KMS-11 (cell line): ENCODE measurements at regions not wholly inside any gene's neighbourhood (a gene's known extent, or its start where the extent isn't known, plus 50 kb on each side); places are given as distances from the start of the nearest gene placed in this dataset.
A peak's percentile ranks its signal among the peaks of the same experiment; 100 is the strongest.

ENCODE experiments used
- H2AFZ ChIP-seq: fragments of 200-600 bp; sonication (generic); 2 replicates; pipeline ENCODE4 v1.6.1; 2016; ENCODE audit warnings: antibody characterized with exemption, mixed run types, low read depth
- H3K27ac ChIP-seq: fragments of 200-600 bp; sonication (generic); 2 replicates; pipeline ENCODE4 v1.6.1; 2016; ENCODE audit warnings: mild to moderate bottlenecking, mixed run types
- H3K27me3 ChIP-seq: fragments of 200-600 bp; sonication (generic); 2 replicates; pipeline ENCODE4 v1.6.1; 2017; ENCODE audit warnings: mild to moderate bottlenecking, low read depth, mixed run types, moderate library complexity; ENCODE audit not compliant: insufficient read depth
- H3K36me3 ChIP-seq: fragments of 200-600 bp; sonication (generic); 2 replicates; pipeline ENCODE4 v1.6.1; 2017; ENCODE audit warnings: mild to moderate bottlenecking, mixed run types; ENCODE audit not compliant: insufficient read depth
- H3K4me1 ChIP-seq: fragments of 200-600 bp; sonication (generic); 2 replicates; pipeline ENCODE4 v1.6.1; 2016; ENCODE audit warnings: mild to moderate bottlenecking, low read depth, mixed run types; ENCODE audit not compliant: poor library complexity, severe bottlenecking
- H3K4me2 ChIP-seq: fragments of 200-600 bp; sonication (generic); 2 replicates; pipeline ENCODE4 v1.7.0; 2016; ENCODE audit warnings: mild to moderate bottlenecking, mixed run types
- H3K4me3 ChIP-seq: fragments of 200-600 bp; sonication (generic); IDR thresholded peaks from 2 replicates; pipeline ENCODE4 v1.6.1; 2017; ENCODE audit warnings: low read depth, low read length, mixed read lengths; ENCODE audit not compliant: insufficient read depth
- H3K79me2 ChIP-seq: fragments of 200-600 bp; sonication (generic); 2 replicates; pipeline ENCODE4 v1.6.1; 2016; ENCODE audit warnings: low read depth, mixed run types; ENCODE audit not compliant: insufficient read depth
- H3K9ac ChIP-seq: fragments of 200-600 bp; sonication (generic); 2 replicates; pipeline ENCODE4 v1.6.1; 2016; ENCODE audit warnings: mild to moderate bottlenecking, mixed run types
- H4K20me1 ChIP-seq: fragments of 200-600 bp; sonication (generic); 2 replicates; pipeline ENCODE4 v1.6.1; 2016; ENCODE audit warnings: mild to moderate bottlenecking, mixed run types; ENCODE audit not compliant: insufficient read depth
- CTCF ChIP-seq: fragments of 200-600 bp; sonication (generic); conservative IDR thresholded peaks from 2 replicates; pipeline ENCODE4 v1.6.1; 2017; ENCODE audit warnings: low read depth, mild to moderate bottlenecking, antibody characterized with exemption, low read length, moderate library complexity, mixed read lengths

- no peak overlapping the region for H3K4me3 ChIP-seq
- H3K9ac ChIP-seq = no peak overlapping the region
- H3K4me1 ChIP-seq = peaks cover 41% of the 10 kb centered on the region
- H3K27ac ChIP-seq = no peak overlapping the region
- H3K27me3 ChIP-seq = no peaks in the 10 kb centered on the region
- no peaks in the 10 kb centered on the region for H4K20me1 ChIP-seq
- TF ChIP-seq CTCF = no peak
- no peak overlapping the region for H2AFZ ChIP-seq
- H3K36me3 ChIP-seq = no peaks in the 10 kb centered on the region
- H3K79me2 ChIP-seq = no peaks in the 10 kb centered on the region
- H3K4me2 ChIP-seq = no peak overlapping the region
Measured at GRCh38 chr4:126738527-126738923, 894.2 kb upstream of the INTU start.

- H4K20me1 ChIP-seq = no peaks in the 10 kb centered on the region
- no peaks in the 10 kb centered on the region for H3K27me3 ChIP-seq
- H3K36me3 ChIP-seq = no peaks in the 10 kb centered on the region
- no peak overlapping the region for H3K27ac ChIP-seq
- no peak for TF ChIP-seq CTCF
- no peak overlapping the region for H2AFZ ChIP-seq
- H3K4me3 ChIP-seq = no peak overlapping the region
- peaks cover 42% of the 10 kb centered on the region for H3K4me1 ChIP-seq
- no peak overlapping the region for H3K9ac ChIP-seq
- no peak overlapping the region for H3K4me2 ChIP-seq
- no peaks in the 10 kb centered on the region for H3K79me2 ChIP-seq
Measured at GRCh38 chr4:126738926-126739325, 893.8 kb upstream of the INTU start.

DNA sequence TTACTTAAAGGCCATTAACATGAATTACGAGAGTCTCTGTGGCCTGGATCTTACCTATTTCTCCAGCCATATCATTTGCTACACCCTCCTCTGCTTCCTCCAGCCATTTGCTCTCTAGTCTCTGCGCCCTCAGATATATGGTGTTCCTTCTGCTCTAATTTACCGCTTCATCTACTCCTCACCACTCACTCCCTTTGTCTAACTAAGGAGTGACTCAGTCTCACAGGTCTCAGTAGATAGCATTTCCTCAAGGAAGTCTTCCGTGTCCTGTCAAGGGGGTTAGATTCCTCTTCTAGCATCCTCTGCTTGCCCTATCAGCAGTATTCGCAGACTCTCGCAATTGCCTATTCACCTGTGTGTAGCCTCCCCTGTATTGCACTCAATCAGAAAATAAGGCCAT, 892.1 kb upstream of the INTU start:
- no peak overlapping the region for H3K27ac ChIP-seq
- H3K79me2 ChIP-seq = no peaks in the 10 kb centered on the region
- no peaks in the 10 kb centered on the region for H3K27me3 ChIP-seq
- TF ChIP-seq CTCF = no peak
- H3K4me3 ChIP-seq = no peak overlapping the region
- peak overlapping the region; percentile 92 for H3K4me2 ChIP-seq
- no peak overlapping the region for H2AFZ ChIP-seq
- H4K20me1 ChIP-seq = no peaks in the 10 kb centered on the region
- H3K9ac ChIP-seq = no peak overlapping the region
- H3K4me1 ChIP-seq = peaks cover 42% of the 10 kb centered on the region
- no peaks in the 10 kb centered on the region for H3K36me3 ChIP-seq

DNA sequence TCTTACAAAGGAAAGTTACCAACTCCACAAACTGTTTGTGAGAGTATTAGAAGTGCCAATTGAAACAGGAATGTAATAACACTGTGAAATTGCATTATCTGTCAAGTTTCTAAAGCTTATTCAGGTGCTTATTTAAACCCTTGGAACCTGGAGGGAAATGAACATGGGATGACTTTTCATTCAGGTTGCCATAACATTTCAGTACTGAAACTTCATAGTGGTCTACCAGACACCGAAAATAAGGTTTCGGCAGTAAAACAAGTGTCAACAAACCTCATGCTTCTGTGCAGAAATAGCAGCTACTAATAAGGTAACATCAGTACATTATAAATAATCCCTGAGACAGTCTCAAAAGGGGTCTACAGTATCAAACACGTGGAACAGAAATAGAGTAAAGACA, 890.7 kb upstream of the INTU start:
- Histone ChIP-seq H3K9ac (0 out of 2 replicates have a peak overlapping the region, but pooled peaks have one; percentile 28), H2AFZ (no peak overlapping the region), H3K4me2 (peak overlapping the region; percentile 92)

More for the DNA sequence above, 890.7 kb upstream of the INTU start:
- H3K27ac ChIP-seq = peak overlapping the region; percentile 51; the same call in 1 of the 2 replicates
- H3K4me1 ChIP-seq = peaks cover 42% of the 10 kb centered on the region
- no peaks in the 10 kb centered on the region for H3K36me3 ChIP-seq
- no peaks in the 10 kb centered on the region for H3K79me2 ChIP-seq
- H3K27me3 ChIP-seq = no peaks in the 10 kb centered on the region
- no peak for TF ChIP-seq CTCF
- no peak overlapping the region for H3K4me3 ChIP-seq
- no peaks in the 10 kb centered on the region for H4K20me1 ChIP-seq
